ENCODE measurements at regions not wholly inside any gene's neighbourhood (a gene's known extent, or its start where the extent isn't known, plus 50 kb on each side); places are given as distances from the start of the nearest gene placed in this dataset.

DNA sequence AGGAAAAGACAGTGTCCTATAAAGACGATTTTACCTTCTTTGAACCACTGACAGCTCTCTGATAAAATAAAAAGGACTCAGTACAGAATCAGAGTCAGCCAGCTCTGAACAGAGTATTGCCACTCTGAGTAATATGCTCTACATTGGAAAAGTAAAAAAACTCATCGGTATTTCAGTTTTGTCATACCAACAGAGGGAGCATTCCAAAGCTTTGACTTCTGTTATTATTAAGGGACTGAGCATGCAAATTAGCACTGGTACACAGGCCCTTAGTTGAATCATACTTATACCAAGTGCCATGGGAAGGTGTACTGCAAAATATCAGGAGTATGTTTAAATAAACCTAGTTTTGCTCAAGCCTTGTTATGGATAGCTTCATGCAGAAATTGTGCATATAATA is 509.0 kb upstream of the KIF2B start:
- Histone ChIP-seq H2BK120ac (ENCODE audit: low read depth, low read length) (no peak overlapping the region), H3K9me3 (replicated peaks in 1 of 2; ENCODE audit: control insufficient read depth in 2 of 2, insufficient read depth in 1 of 2, low read depth in 1 of 2, low read length in 2 of 2) (peaks cover 0 to 4% of the 10 kb centered on the region in 2 donors), H3K4me1 (ENCODE audit: control insufficient read depth in 2 of 2, insufficient read depth in 1 of 2, low read depth in 1 of 2, low read length in 2 of 2) (no peaks in the 10 kb centered on the region), H4K91ac (ENCODE audit: low read depth, low read length, poor library complexity) (no peak overlapping the region), H3K27ac (replicated peaks; ENCODE audit: low read length) (no peak overlapping the region), H2AK5ac (ENCODE audit: low read depth, low read length) (no peak overlapping the region), H2AFZ (ENCODE audit: low read length) (no peak overlapping the region), H2BK12ac (ENCODE audit: low read length) (no peak overlapping the region), H3K9ac (ENCODE audit: low read depth, low read length, poor library complexity) (no peak overlapping the region), H3K18ac (ENCODE audit: low read length) (no peak overlapping the region), H3K14ac (ENCODE audit: low read length) (no peak overlapping the region), H3K27me3 (ENCODE audit: control insufficient read depth in 3 of 3, insufficient read depth in 3 of 3, low read depth in 1 of 3, low read length in 3 of 3) (no peaks in the 10 kb centered on the region), H2BK15ac (ENCODE audit: low read length) (no peak overlapping the region), H3K79me1 (ENCODE audit: low read depth, low read length) (no peaks in the 10 kb centered on the region), H3K4ac (ENCODE audit: low read length) (no peak overlapping the region), H3K23ac (ENCODE audit: low read depth, low read length, poor library complexity) (no peak overlapping the region), H3K4me3 (ENCODE audit: low read length in 2 of 2) (no peak overlapping the region), H3K36me3 (replicated peaks in 1 of 2; ENCODE audit: control insufficient read depth in 2 of 2, insufficient read depth in 2 of 2, low read length in 2 of 2) (no peaks in the 10 kb centered on the region), H4K8ac (ENCODE audit: low read depth, low read length) (no peak overlapping the region), H2BK5ac (ENCODE audit: low read length) (no peak overlapping the region), H3K4me2 (ENCODE audit: insufficient read depth, low read length, poor library complexity, severe bottlenecking) (no peak overlapping the region)
- no peak for DNase-seq (ENCODE audit: low spot score)
- no CpG with 5 or more reads among the region's 2 CpGs for WGBS, 2 donors (ENCODE audit: extremely low coverage in 2 of 2, insufficient read length in 2 of 2, insufficient replicate concordance in 1 of 2)

- no peaks in the 10 kb centered on the region for H3K36me3 ChIP-seq (replicated peaks in 1 of 2; ENCODE audit: control insufficient read depth in 2 of 2, insufficient read depth in 2 of 2, low read length in 2 of 2)
- H2BK120ac ChIP-seq (ENCODE audit: low read depth, low read length) = no peak overlapping the region
- DNase-seq (ENCODE audit: low spot score) = no peak
- H3K4me1 ChIP-seq (ENCODE audit: control insufficient read depth in 2 of 2, insufficient read depth in 1 of 2, low read depth in 1 of 2, low read length in 2 of 2) = no peaks in the 10 kb centered on the region
- H3K9ac ChIP-seq (ENCODE audit: low read depth, low read length, poor library complexity) = no peak overlapping the region
- H3K9me3 ChIP-seq (replicated peaks in 1 of 2; ENCODE audit: control insufficient read depth in 2 of 2, insufficient read depth in 1 of 2, low read depth in 1 of 2, low read length in 2 of 2) = no peaks in the 10 kb centered on the region
- no peaks in the 10 kb centered on the region for H3K79me1 ChIP-seq (ENCODE audit: low read depth, low read length)
- no peak overlapping the region for H3K14ac ChIP-seq (ENCODE audit: low read length)
- H2BK5ac ChIP-seq (ENCODE audit: low read length) = no peak overlapping the region
- no peak overlapping the region for H3K27ac ChIP-seq (replicated peaks; ENCODE audit: low read length)
- H3K27me3 ChIP-seq (ENCODE audit: control insufficient read depth in 3 of 3, insufficient read depth in 3 of 3, low read depth in 1 of 3, low read length in 3 of 3) = no peaks in the 10 kb centered on the region
- H2AFZ ChIP-seq (ENCODE audit: low read length) = no peak overlapping the region
- no peak overlapping the region for H3K4ac ChIP-seq (ENCODE audit: low read length)
- H2AK5ac ChIP-seq (ENCODE audit: low read depth, low read length) = no peak overlapping the region
- H3K18ac ChIP-seq (ENCODE audit: low read length) = no peak overlapping the region
- no peak overlapping the region for H4K91ac ChIP-seq (ENCODE audit: low read depth, low read length, poor library complexity)
- no peak overlapping the region for H2BK12ac ChIP-seq (ENCODE audit: low read length)
- H3K4me2 ChIP-seq (ENCODE audit: insufficient read depth, low read length, poor library complexity, severe bottlenecking) = no peak overlapping the region
- WGBS, 2 donors (ENCODE audit: extremely low coverage in 2 of 2, insufficient read length in 2 of 2, insufficient replicate concordance in 1 of 2) = no CpG with 5 or more reads among the region's 1 CpG
- H3K23ac ChIP-seq (ENCODE audit: low read depth, low read length, poor library complexity) = no peak overlapping the region
- H3K4me3 ChIP-seq (ENCODE audit: low read length in 2 of 2) = no peak overlapping the region
- no peak overlapping the region for H4K8ac ChIP-seq (ENCODE audit: low read depth, low read length)
- no peak overlapping the region for H2BK15ac ChIP-seq (ENCODE audit: low read length)
Measured at GRCh38 chr17:53278466-53278865, 544.3 kb upstream of the KIF2B start.

DNA sequence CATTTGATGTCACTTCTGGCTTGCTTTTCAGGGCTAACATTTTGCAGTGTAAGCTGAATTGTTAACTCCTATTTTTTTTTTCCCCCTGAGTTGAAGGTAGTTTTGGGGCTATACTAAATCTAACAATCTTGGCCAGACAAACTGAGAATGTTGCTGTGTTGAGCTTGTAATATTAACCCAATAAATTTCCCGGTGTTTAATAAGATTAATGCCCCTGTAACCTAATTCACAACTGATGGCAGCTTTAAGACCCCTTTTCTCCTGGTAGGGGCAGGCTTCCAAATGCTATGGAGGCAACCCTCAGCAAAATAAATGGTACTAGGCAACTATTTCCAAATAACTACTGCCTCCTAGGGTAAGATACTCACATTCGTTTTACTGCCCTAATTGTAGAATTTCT is 549.6 kb upstream of the KIF2B start:
- H2AFZ ChIP-seq (ENCODE audit: low read length) = no peak overlapping the region

DNA sequence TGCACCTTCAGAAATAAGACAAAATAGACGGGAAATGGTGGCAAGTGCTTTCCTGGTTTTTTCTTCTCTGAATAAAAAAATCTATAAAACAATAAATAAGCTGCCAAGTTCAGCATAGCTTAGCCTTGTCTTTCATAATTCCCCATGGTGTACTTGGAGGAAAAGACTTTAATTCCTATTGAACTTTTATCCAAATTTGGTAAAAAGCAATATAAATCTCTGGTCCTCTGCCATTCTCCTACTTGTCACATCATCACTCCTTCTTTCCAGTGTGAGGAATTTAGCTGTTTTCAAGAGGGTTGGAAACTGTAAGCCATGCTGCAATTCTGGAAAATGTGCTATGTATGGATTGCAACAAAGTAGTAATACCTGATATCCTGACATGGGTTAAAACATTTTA is 551.8 kb upstream of the KIF2B start:
- Histone ChIP-seq H3K79me1 (ENCODE audit: low read depth, low read length) (no peaks in the 10 kb centered on the region), H3K36me3 (replicated peaks in 1 of 2; ENCODE audit: control insufficient read depth in 2 of 2, insufficient read depth in 2 of 2, low read length in 2 of 2) (no peaks in the 10 kb centered on the region), H3K9ac (ENCODE audit: low read depth, low read length, poor library complexity) (no peak overlapping the region), H2BK120ac (ENCODE audit: low read depth, low read length) (no peak overlapping the region), H3K14ac (ENCODE audit: low read length) (no peak overlapping the region), H3K18ac (ENCODE audit: low read length) (no peak overlapping the region), H3K4me2 (ENCODE audit: insufficient read depth, low read length, poor library complexity, severe bottlenecking) (no peak overlapping the region), H4K8ac (ENCODE audit: low read depth, low read length) (no peak overlapping the region), H3K27ac (replicated peaks; ENCODE audit: low read length) (no peak overlapping the region), H4K91ac (ENCODE audit: low read depth, low read length, poor library complexity) (no peak overlapping the region), H3K4me1 (ENCODE audit: control insufficient read depth in 2 of 2, insufficient read depth in 1 of 2, low read depth in 1 of 2, low read length in 2 of 2) (no peaks in the 10 kb centered on the region), H3K4me3 (ENCODE audit: low read length in 2 of 2) (no peak overlapping the region), H3K4ac (ENCODE audit: low read length) (no peak overlapping the region), H2BK12ac (ENCODE audit: low read length) (no peak overlapping the region), H2BK5ac (ENCODE audit: low read length) (no peak overlapping the region), H2AFZ (ENCODE audit: low read length) (no peak overlapping the region), H3K9me3 (replicated peaks in 1 of 2; ENCODE audit: control insufficient read depth in 2 of 2, insufficient read depth in 1 of 2, low read depth in 1 of 2, low read length in 2 of 2) (no peaks in the 10 kb centered on the region), H3K27me3 (ENCODE audit: control insufficient read depth in 3 of 3, insufficient read depth in 3 of 3, low read depth in 1 of 3, low read length in 3 of 3) (no peaks in the 10 kb centered on the region), H3K23ac (ENCODE audit: low read depth, low read length, poor library complexity) (no peak overlapping the region), H2AK5ac (ENCODE audit: low read depth, low read length) (no peak overlapping the region), H2BK15ac (ENCODE audit: low read length) (no peak overlapping the region)
- DNase-seq (ENCODE audit: low spot score) = no peak
- no CpG with 5 or more reads among the region's 1 CpG for WGBS, 2 donors (ENCODE audit: extremely low coverage in 2 of 2, insufficient read length in 2 of 2, insufficient replicate concordance in 1 of 2)

More for the DNA sequence above, 549.6 kb upstream of the KIF2B start:
- Histone ChIP-seq H3K27ac (replicated peaks; ENCODE audit: low read length) (no peak overlapping the region), H3K18ac (ENCODE audit: low read length) (no peak overlapping the region), H4K91ac (ENCODE audit: low read depth, low read length, poor library complexity) (no peak overlapping the region), H2BK15ac (ENCODE audit: low read length) (no peak overlapping the region), H3K23ac (ENCODE audit: low read depth, low read length, poor library complexity) (no peak overlapping the region), H3K27me3 (ENCODE audit: control insufficient read depth in 3 of 3, insufficient read depth in 3 of 3, low read depth in 1 of 3, low read length in 3 of 3) (no peaks in the 10 kb centered on the region), H2BK120ac (ENCODE audit: low read depth, low read length) (no peak overlapping the region), H2AK5ac (ENCODE audit: low read depth, low read length) (no peak overlapping the region), H3K4me2 (ENCODE audit: insufficient read depth, low read length, poor library complexity, severe bottlenecking) (no peak overlapping the region), H3K4ac (ENCODE audit: low read length) (no peak overlapping the region), H3K9me3 (replicated peaks in 1 of 2; ENCODE audit: control insufficient read depth in 2 of 2, insufficient read depth in 1 of 2, low read depth in 1 of 2, low read length in 2 of 2) (no peaks in the 10 kb centered on the region), H2BK12ac (ENCODE audit: low read length) (no peak overlapping the region), H2BK5ac (ENCODE audit: low read length) (no peak overlapping the region), H4K8ac (ENCODE audit: low read depth, low read length) (no peak overlapping the region), H3K4me1 (ENCODE audit: control insufficient read depth in 2 of 2, insufficient read depth in 1 of 2, low read depth in 1 of 2, low read length in 2 of 2) (no peaks in the 10 kb centered on the region), H3K14ac (ENCODE audit: low read length) (no peak overlapping the region), H3K9ac (ENCODE audit: low read depth, low read length, poor library complexity) (no peak overlapping the region), H3K36me3 (replicated peaks in 1 of 2; ENCODE audit: control insufficient read depth in 2 of 2, insufficient read depth in 2 of 2, low read length in 2 of 2) (no peaks in the 10 kb centered on the region), H3K4me3 (ENCODE audit: low read length in 2 of 2) (no peak overlapping the region), H3K79me1 (ENCODE audit: low read depth, low read length) (no peaks in the 10 kb centered on the region)
- WGBS, 2 donors (ENCODE audit: extremely low coverage in 2 of 2, insufficient read length in 2 of 2, insufficient replicate concordance in 1 of 2) = no CpG with 5 or more reads among the region's 2 CpGs
- no peak for DNase-seq (ENCODE audit: low spot score)
